Esophagus muscularis mucosa (tissue), 3 donors: ENCODE measurements at regions not wholly inside any gene's neighbourhood (a gene's known extent, or its start where the extent isn't known, plus 50 kb on each side); places are given as distances from the start of the nearest gene placed in this dataset.

ENCODE experiments used
- CTCF ChIP-seq, 3 experiments: fragments of 200-600 bp in 2 of 3; fragments of 450-650 bp in 1 of 3; sonication (generic) in 2 of 3; IDR thresholded peaks; one replicate each; pipeline ENCODE4 v1.5.1; 2017 to 2019; ENCODE audit warnings: antibody characterized with exemption in 3 of 3, mild to moderate bottlenecking in 2 of 3, moderate library complexity in 1 of 3
- POLR2A ChIP-seq: fragments of 450-650 bp; IDR thresholded peaks from one replicate; pipeline ENCODE4 v1.6.1; 2017; ENCODE audit warnings: antibody characterized with exemption, moderate library complexity, mild to moderate bottlenecking, low read depth
- POLR2AphosphoS5 ChIP-seq, 2 donors: sonication (generic); formaldehyde crosslinking; IDR thresholded peaks; one replicate each; pipeline ENCODE4 v1.6.1; 2017; ENCODE audit warnings: antibody characterized with exemption in 2 of 2

- TF ChIP-seq POLR2AphosphoS5 (IDR thresholded peaks at IDR 0.05) (no peak), CTCF (IDR thresholded peaks at IDR 0.05) (no peak), POLR2A (no peak)
These were observed 207.0 kb upstream of the PDE5A start for GRCh38 chr4:119835613-119835910.
